K562 (cell line): ENCODE measurements at regions not wholly inside any gene's neighbourhood (a gene's known extent, or its start where the extent isn't known, plus 50 kb on each side); places are given as distances from the start of the nearest gene placed in this dataset.

Experiments
- ATAC-seq: fragments of 200-7000 bp; cut with Tn5 transposase; 3 replicates; pipeline ENCODE4 v1.9.1; 2020; ENCODE audit warnings: moderate library complexity
- BruUV-seq: library from RNA; stranded (reverse); fragments of 400-500 nt; replicated peaks from 2 replicates; lab custom pipeline; 2021; lab: Mats Ljungman, UMichigan
- CTCF ChIA-PET: fragments of 300-600 bp; formaldehyde crosslinking; extraction: SDS; loops from one replicate; lab custom pipeline; 2021; ENCODE audit warnings: low intra/inter-chr PET ratio; lab: Yijun Ruan, JAX
- POLR2A ChIA-PET: fragments of 300-600, 350-650 bp; sonication (Branson Sonifier 250); formaldehyde crosslinking; extraction: SDS; loops from one replicate; lab custom pipeline; 2021; ENCODE audit warnings: antibody characterized with exemption, inconsistent platforms; lab: Yijun Ruan, JAX
- DNase-seq, 4 experiments: peaks; one replicate each; pipeline versions ENCODE4 v3.0.0 to v3.0.0-alpha.2; 2011 to 2018; ENCODE audit warnings: low spot score in 3 of 4, mixed read lengths in 3 of 4; ENCODE audit errors: extremely low read depth in 1 of 4
- FAIRE-seq: peaks from 2 replicates; lab custom pipeline; 2011; peaks lifted over from hg19 to GRCh38; lab: Jason Lieb, UNC
- H2AFZ ChIP-seq: 2 replicates; pipeline ENCODE4 v1.6.0; 2011; ENCODE audit warnings: low read depth, low read length, control low read depth, inconsistent platforms
- H3K27ac ChIP-seq: fragments of 200-600 bp; 3 replicates; pipeline ENCODE4 v1.8.0; 2011; ENCODE audit warnings: low read depth, mild to moderate bottlenecking, control low read depth, inconsistent platforms, low read length, moderate library complexity, mixed read lengths; ENCODE audit errors: extremely low read depth
- H3K27me3 ChIP-seq, 2 experiments: fragments of 300-600 bp in 1 of 2; 2 replicates in 1 of 2; 3 replicates in 1 of 2; pipeline versions ENCODE4 v1.6.0 to v1.8.0; 2011; ENCODE audit warnings: inconsistent platforms in 2 of 2, low read length in 2 of 2, mild to moderate bottlenecking in 1 of 2, mixed read lengths in 1 of 2, moderate library complexity in 1 of 2; ENCODE audit not compliant: control insufficient read depth in 2 of 2, insufficient read depth in 2 of 2
- H3K36me3 ChIP-seq: fragments of 300-600 bp; 3 replicates; pipeline ENCODE4 v1.8.0; 2011; ENCODE audit warnings: mild to moderate bottlenecking, low read length, inconsistent platforms; ENCODE audit not compliant: control insufficient read depth, insufficient read depth
- H3K4me1 ChIP-seq, 2 experiments: fragments of 200-600 bp in 1 of 2; replicated peaks in 1 of 2; 2 replicates in 1 of 2; 3 replicates in 1 of 2; pipeline versions ENCODE4 v1.5.1 to v1.8.0; 2011; ENCODE audit warnings: inconsistent platforms in 2 of 2, low read length in 2 of 2, mild to moderate bottlenecking in 1 of 2, mixed read lengths in 1 of 2, moderate library complexity in 1 of 2; ENCODE audit not compliant: control insufficient read depth in 2 of 2, insufficient read depth in 2 of 2
- H3K4me2 ChIP-seq: 2 replicates; pipeline ENCODE4 v1.6.1; 2011; ENCODE audit warnings: low read length, control low read depth, inconsistent platforms, mixed read lengths; ENCODE audit not compliant: insufficient read depth
- H3K4me3 ChIP-seq: fragments of 200-600 bp; sonication (generic), shearing (Covaris generic); 2 replicates; pipeline ENCODE4 v1.5.1; 2016; ENCODE audit warnings: control low read depth, inconsistent platforms
- H3K79me2 ChIP-seq: fragments of 200-600 bp; 3 replicates; pipeline ENCODE4 v1.8.0; 2011; ENCODE audit warnings: low read length, inconsistent platforms; ENCODE audit not compliant: control insufficient read depth, insufficient read depth
- H3K9ac ChIP-seq, 2 experiments: 2 replicates each; pipeline versions ENCODE4 v1.6.0 to v1.6.1; 2011; ENCODE audit warnings: low read depth in 2 of 2, low read length in 2 of 2, control low read depth in 1 of 2, inconsistent platforms in 1 of 2, mild to moderate bottlenecking in 1 of 2, mixed read lengths in 1 of 2; ENCODE audit not compliant: insufficient read depth in 1 of 2
- H3K9me1 ChIP-seq: one replicate; pipeline ENCODE4 v1.6.0; 2011; ENCODE audit warnings: inconsistent platforms, mild to moderate bottlenecking, low read length, moderate library complexity; ENCODE audit not compliant: control insufficient read depth, insufficient read depth
- H3K9me3 ChIP-seq: replicated peaks from 2 replicates; pipeline ENCODE4 v1.5.1; 2011; ENCODE audit warnings: low read depth, low read length, inconsistent platforms; ENCODE audit not compliant: control insufficient read depth, insufficient read depth
- H4K20me1 ChIP-seq: replicated peaks from 2 replicates; pipeline ENCODE4 v1.6.1; 2011; ENCODE audit warnings: low read length, inconsistent platforms, mixed read lengths; ENCODE audit not compliant: control insufficient read depth, insufficient read depth
- ATF1 ChIP-seq, 2 experiments: fragments of 450-650 bp in 1 of 2; IDR thresholded peaks; 2 replicates each; pipeline ENCODE4 v1.6.1; 2016; ENCODE audit warnings: missing compliant biosample characterization in 1 of 2, missing genetic modification characterization in 1 of 2
- CBX8 ChIP-seq: fragments of 200-600 bp; sonication (generic); IDR thresholded peaks from 2 replicates; pipeline ENCODE4 v1.6.1; 2012; ENCODE audit warnings: borderline replicate concordance, mixed run types, low read depth, mild to moderate bottlenecking, moderate library complexity, mixed read lengths, low read length, control low read depth, inconsistent platforms; ENCODE audit not compliant: poor library complexity, severe bottlenecking; ENCODE audit errors: extremely low read depth
- CREBBP ChIP-seq: IDR thresholded peaks from one replicate; pipeline ENCODE4 v1.6.1; 2012; ENCODE audit warnings: low read depth, mild to moderate bottlenecking, control low read depth, inconsistent platforms, low read length
- ETS1 ChIP-seq: conservative IDR thresholded peaks from 2 replicates; pipeline ENCODE4 v1.6.1; 2011; ENCODE audit warnings: low read depth, mild to moderate bottlenecking, low read length; ENCODE audit not compliant: control insufficient read depth
- GTF2F1 ChIP-seq: IDR thresholded peaks from 2 replicates; pipeline ENCODE4 v1.6.1; 2011; ENCODE audit warnings: low read depth, low read length, improper control_type of control experiment
- HDAC8 ChIP-seq: fragments of 450-650 bp; IDR thresholded peaks from 2 replicates; pipeline ENCODE4 v1.6.1; 2016; ENCODE audit warnings: mild to moderate bottlenecking, missing genetic modification characterization, moderate library complexity, missing compliant biosample characterization
- MXD1 ChIP-seq: fragments of 250-450 bp; sonication (Bioruptor Pico); IDR thresholded peaks from 2 replicates; pipeline ENCODE4 v1.8.0; 2021; ENCODE audit warnings: borderline replicate concordance, mild to moderate bottlenecking, moderate library complexity; ENCODE audit not compliant: poor library complexity, severe bottlenecking
- PHB2 ChIP-seq: fragments of 450-650 bp; IDR thresholded peaks from 2 replicates; pipeline ENCODE4 v1.6.1; 2017; ENCODE audit warnings: low read depth
- PHF20 ChIP-seq: fragments of 450-650 bp; IDR thresholded peaks from 2 replicates; pipeline ENCODE4 v1.6.1; 2018; ENCODE audit not compliant: partially characterized antibody
- SMARCB1 ChIP-seq: IDR thresholded peaks from 2 replicates; pipeline ENCODE4 v1.6.1; 2011; ENCODE audit warnings: improper control_type of control experiment, low read depth; ENCODE audit not compliant: insufficient read length
- STAG1 ChIP-seq: sonication (generic); formaldehyde crosslinking; IDR thresholded peaks from 2 replicates; pipeline ENCODE4 v1.5.0; 2020; ENCODE audit warnings: missing genetic modification reagents, borderline replicate concordance
- TAF1 ChIP-seq: IDR thresholded peaks from 2 replicates; pipeline ENCODE4 v1.6.1; 2011; ENCODE audit warnings: mild to moderate bottlenecking, low read length, moderate library complexity; ENCODE audit not compliant: insufficient read depth, control insufficient read depth, severe bottlenecking; ENCODE audit errors: extremely low read depth
- ZBTB2 ChIP-seq: fragments of 450-650 bp; IDR thresholded peaks from 2 replicates; pipeline ENCODE4 v1.6.1; 2016; ENCODE audit warnings: antibody characterized with exemption
- ZBTB49 ChIP-seq: sonication (generic); formaldehyde crosslinking; IDR thresholded peaks from 2 replicates; pipeline ENCODE4 v1.8.0; 2022; ENCODE audit warnings: missing genetic modification reagents, mild to moderate bottlenecking, borderline replicate concordance
- ZNF316 ChIP-seq: fragments of 450-650 bp; IDR thresholded peaks from 2 replicates; pipeline ENCODE4 v1.6.1; 2016
- ZNF431 ChIP-seq: sonication (generic); formaldehyde crosslinking; IDR thresholded peaks from 2 replicates; pipeline ENCODE4 v1.8.0; 2022; ENCODE audit warnings: mild to moderate bottlenecking, missing genetic modification reagents
- ZNF79 ChIP-seq: fragments of 250-450 bp; sonication (Bioruptor Pico); IDR thresholded peaks from 2 replicates; pipeline ENCODE4 v1.4.0; 2020; ENCODE audit warnings: low read depth, mild to moderate bottlenecking, moderate library complexity
- WGBS: fragments of 100-300 bp; shearing (Covaris generic); methylation state at CpG from one replicate; pipeline ENCODE4 v1.1.6; 2016; ENCODE audit warnings: low coverage, mixed read lengths; ENCODE audit not compliant: insufficient coverage; ENCODE audit errors: missing lambda C conversion rate; 5-methylcytosine and 5-hydroxymethylcytosine counted together
- in situ Hi-C: fragments of 300-500 bp; cut with MboI; formaldehyde crosslinking; loops from 4 replicates; pipeline ENCODE4 v1.15.0; 2018; ENCODE audit warnings: inconsistent platforms, mixed read lengths
- intact Hi-C: fragments of 100-400 bp; cut with micrococcal nuclease; formaldehyde crosslinking; loops from 2 replicates; pipeline ENCODE4 v1.14.2; 2022

GRCh38 chr17:13851889-13852288 is 217.4 kb upstream of the COX10 start:
- 0% methylated on average over 1 of the region's 1 CpG for WGBS
- FAIRE-seq: no peak
- POLR2A ChIA-PET: no interaction called here

More at GRCh38 chr17:13851889-13852288, 217.4 kb upstream of the COX10 start:
- intact Hi-C loops: no loop called here
- H3K4me3 ChIP-seq: no peak overlapping the region
- DNase-seq: no peak
- no peak overlapping the region for H2AFZ ChIP-seq
- H3K9me1 ChIP-seq: no peaks in the 10 kb centered on the region
- H3K27ac ChIP-seq: no peak overlapping the region
- in situ Hi-C loops: no loop called here
- H3K27me3 ChIP-seq: no peaks in the 10 kb centered on the region
- no peaks in the 10 kb centered on the region for H3K4me1 ChIP-seq
- TF ChIP-seq MXD1 (CRISPR knock-in tag) (no peak), GTF2F1 (no peak), ATF1 (CRISPR knock-in tag; IDR thresholded peaks at IDR 0.05) (no peak), ATF1 (tag; IDR thresholded peaks at IDR 0.05) (no peak), PHF20 (no peak), ZNF79 (no peak), STAG1 (CRISPR knock-in tag) (no peak), TAF1 (no peak), ETS1 (no peak), ZNF316 (no peak), HDAC8 (tag) (no peak), ZBTB2 (no peak), CBX8 (no peak), PHB2 (no peak), ZNF431 (CRISPR knock-in tag) (no peak), SMARCB1 (no peak), CREBBP (no peak), ZBTB49 (CRISPR knock-in tag) (no peak)
- ATAC-seq: no peak
- CTCF ChIA-PET: no interaction called here
- H3K9ac ChIP-seq: no peak overlapping the region
- no peaks in the 10 kb centered on the region for H4K20me1 ChIP-seq
- no peaks in the 10 kb centered on the region for H3K36me3 ChIP-seq
- no peaks in the 10 kb centered on the region for H3K79me2 ChIP-seq
- no TSS peak for BruUV-seq
- H3K4me2 ChIP-seq: no peak overlapping the region
- no peaks in the 10 kb centered on the region for H3K9me3 ChIP-seq
